ENCODE measurements at regions not wholly inside any gene's neighbourhood (a gene's known extent, or its start where the extent isn't known, plus 50 kb on each side); places are given as distances from the start of the nearest gene placed in this dataset.

- 50 to 59% methylated on average over 1 of the region's 1 CpG for WGBS, 2 donors
- intact Hi-C loops (cut with DNase I): no loop called here
- H3K36me3 ChIP-seq: no peaks in the 10 kb centered on the region
- H3K4me1 ChIP-seq: no peaks in the 10 kb centered on the region
- H3K27me3 ChIP-seq: no peaks in the 10 kb centered on the region
- no peak for TF ChIP-seq POLR2A (IDR thresholded peaks at IDR 0.05)
- no peak for TF ChIP-seq CTCF (IDR thresholded peaks at IDR 0.05)
- no peak for DNase-seq
- H3K9me3 ChIP-seq: no peaks in the 10 kb centered on the region
- no peak overlapping the region for H3K27ac ChIP-seq
- H3K4me3 ChIP-seq (replicated peaks in 1 of 3): no peak overlapping the region
Observed at GRCh38 chr1:193367863-193368262, 181.4 kb upstream of the B3GALT2 start.

DNA sequence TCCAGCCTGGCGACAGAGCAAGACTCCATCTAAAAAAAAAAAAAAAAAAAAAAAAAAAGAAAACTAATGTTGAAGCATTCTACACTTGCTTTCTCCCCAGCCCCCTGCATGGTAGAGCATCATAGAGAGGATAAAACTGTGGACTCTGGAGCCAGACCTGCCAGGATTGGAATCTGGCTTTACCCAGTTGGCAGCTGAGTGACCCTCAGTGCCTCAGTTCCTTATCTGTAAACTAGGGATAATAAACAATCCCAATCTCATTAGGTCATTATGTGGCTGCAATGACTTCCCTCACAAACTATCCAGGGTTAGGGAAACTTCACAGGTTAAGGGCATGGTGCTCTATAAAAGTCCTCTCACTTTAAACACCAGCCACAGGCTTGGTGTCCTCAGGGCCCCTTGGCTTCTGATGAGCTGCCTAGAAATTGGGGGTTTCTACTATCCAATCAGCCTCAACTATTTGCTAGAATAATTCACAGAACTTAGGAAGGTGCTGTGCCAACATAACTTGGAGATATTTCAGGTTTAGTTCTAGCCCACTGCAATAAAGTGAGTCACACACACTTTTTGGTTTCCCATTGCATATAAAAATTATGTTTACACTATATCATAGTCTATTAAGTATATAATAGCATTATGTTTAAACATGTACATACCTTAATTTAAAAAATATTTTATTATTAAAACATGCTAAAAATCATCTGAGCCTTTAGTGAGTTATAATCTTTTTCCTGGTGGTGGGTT is 180.5 kb upstream of the B3GALT2 start:
- Histone ChIP-seq H3K4me1 (no peaks in the 10 kb centered on the region), H3K4me3 (replicated peaks in 1 of 3) (no peak overlapping the region), H3K27me3 (no peaks in the 10 kb centered on the region), H3K9me3 (no peaks in the 10 kb centered on the region), H3K27ac (no peak overlapping the region), H3K36me3 (no peaks in the 10 kb centered on the region)
- DNase-seq: no peak
- WGBS, 2 donors: 88 to 100% methylated on average over 1 of the region's 1 CpG
- intact Hi-C loops (cut with DNase I): no loop called here
- TF ChIP-seq CTCF (IDR thresholded peaks at IDR 0.05) (no peak), POLR2A (IDR thresholded peaks at IDR 0.05) (no peak)

DNA sequence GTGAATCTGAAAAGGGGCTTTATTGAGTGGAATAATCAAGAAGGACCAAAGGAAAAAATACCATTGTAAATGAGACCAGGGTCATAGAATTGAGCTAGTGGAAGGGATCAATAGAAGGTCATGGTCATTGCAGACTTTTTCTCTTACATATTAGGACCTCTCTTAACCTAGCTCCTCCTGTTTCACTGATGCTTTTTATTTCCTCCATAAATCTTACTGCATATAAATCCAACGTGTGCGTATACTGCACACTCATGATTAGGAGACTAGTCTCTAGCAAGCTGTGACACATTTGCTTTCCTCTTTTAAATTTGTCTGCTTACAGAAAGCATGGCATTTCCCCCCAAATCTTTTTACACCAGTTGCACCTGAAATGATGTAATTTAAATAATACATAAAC is 179.6 kb upstream of the B3GALT2 start:
- Histone ChIP-seq H3K4me3 (replicated peaks in 1 of 3) (no peak overlapping the region), H3K9me3 (no peaks in the 10 kb centered on the region), H3K27me3 (no peaks in the 10 kb centered on the region), H3K27ac (no peak overlapping the region), H3K36me3 (no peaks in the 10 kb centered on the region), H3K4me1 (no peaks in the 10 kb centered on the region)
- no peak for DNase-seq
- intact Hi-C loops (cut with DNase I): no loop called here
- no peak for TF ChIP-seq POLR2A (IDR thresholded peaks at IDR 0.05)
- no peak for TF ChIP-seq CTCF (IDR thresholded peaks at IDR 0.05)
- WGBS, 2 donors: 92 to 96% methylated on average over 2 of the region's 2 CpGs

DNA sequence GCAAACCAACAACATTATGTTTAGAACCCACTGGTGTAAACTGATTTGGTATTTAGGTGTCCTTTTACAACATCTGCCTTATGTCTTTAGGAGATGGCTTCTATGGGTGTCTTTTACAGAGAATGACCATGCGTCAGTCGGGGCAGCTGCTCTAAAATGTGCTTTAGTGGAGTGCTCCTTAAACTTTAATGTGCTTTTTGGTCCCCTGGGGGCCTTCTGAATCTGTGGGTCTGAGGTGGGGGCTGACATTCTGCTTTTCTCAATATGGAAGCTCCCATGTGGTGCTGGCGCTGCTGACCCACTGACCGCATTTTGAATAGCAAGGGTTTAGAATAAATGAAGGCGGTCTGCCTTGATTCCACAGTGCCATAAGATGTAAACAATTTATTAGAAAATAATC is 173.2 kb upstream of the B3GALT2 start:
- Histone ChIP-seq H3K36me3 (no peaks in the 10 kb centered on the region), H3K4me1 (no peaks in the 10 kb centered on the region), H3K4me3 (replicated peaks in 1 of 3) (no peak overlapping the region), H3K27me3 (no peaks in the 10 kb centered on the region), H3K9me3 (no peaks in the 10 kb centered on the region), H3K27ac (no peak overlapping the region)
- TF ChIP-seq CTCF (IDR thresholded peaks at IDR 0.05): no peak
- TF ChIP-seq POLR2A (IDR thresholded peaks at IDR 0.05): no peak
- 92 to 97% methylated on average over 5 of the region's 5 CpGs for WGBS, 2 donors
- intact Hi-C loops (cut with DNase I): no loop called here
- DNase-seq: no peak

DNA sequence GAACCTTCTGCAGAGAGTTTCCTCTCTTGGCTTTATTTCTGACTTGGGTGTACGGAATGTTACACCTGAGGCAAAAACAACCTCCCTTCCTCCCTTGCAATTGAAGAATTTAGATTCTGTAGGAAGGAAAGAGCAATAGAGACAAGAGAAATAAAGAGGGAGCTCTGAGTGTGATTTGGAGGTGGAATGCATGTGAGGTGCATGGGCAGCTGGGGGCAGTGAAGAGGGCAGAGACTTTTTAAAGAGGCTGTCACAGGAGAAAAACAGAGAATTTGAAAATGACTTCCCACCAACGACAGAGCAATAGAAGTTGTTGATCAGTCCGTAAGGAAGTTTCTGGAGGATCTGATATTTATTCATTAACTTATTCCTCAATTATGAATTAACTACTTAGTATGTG is 172.0 kb upstream of the B3GALT2 start:
- Histone ChIP-seq H3K27me3 (no peaks in the 10 kb centered on the region), H3K27ac (no peak overlapping the region), H3K4me1 (no peaks in the 10 kb centered on the region), H3K4me3 (replicated peaks in 1 of 3) (no peak overlapping the region), H3K36me3 (no peaks in the 10 kb centered on the region), H3K9me3 (no peaks in the 10 kb centered on the region)
- intact Hi-C loops (cut with DNase I): no loop called here
- 66 to 74% methylated on average over 3 of the region's 3 CpGs for WGBS, 2 donors
- TF ChIP-seq POLR2A (IDR thresholded peaks at IDR 0.05) (no peak), CTCF (IDR thresholded peaks at IDR 0.05) (no peak)
- no peak for DNase-seq

Data from thyroid gland (tissue), 4 donors.